ENCODE measurements at regions not wholly inside any gene's neighbourhood (a gene's known extent, or its start where the extent isn't known, plus 50 kb on each side); places are given as distances from the start of the nearest gene placed in this dataset.

GRCh38 chr13:50378509-50379044, 363.3 kb downstream of the KCNRG start:
- TF ChIP-seq CTCF (IDR thresholded peaks at IDR 0.05), result no peak
- TF ChIP-seq POLR2A (IDR thresholded peaks at IDR 0.05), result no peak

Data from heart left ventricle (tissue), 13 donors.